ENCODE measurements at regions not wholly inside any gene's neighbourhood (a gene's known extent, or its start where the extent isn't known, plus 50 kb on each side); places are given as distances from the start of the nearest gene placed in this dataset.
"Not testable (repeated sequence)": the region's sequence is repeated elsewhere in the genome, so short reads cannot be mapped to it uniquely, and the experiment has no call there.

- DNase-seq (ENCODE audit: low read depth) = not testable (repeated sequence)
These were observed 5507.7 kb upstream of the TPTE start for GRCh38 chr21:5013455-5014304.

GRCh38 chr21:5015187-5015586 is 5506.2 kb upstream of the TPTE start:
- not testable (repeated sequence) for DNase-seq (ENCODE audit: low read depth)

GRCh38 chr21:5019120-5019519 is 5502.3 kb upstream of the TPTE start:
- DNase-seq (ENCODE audit: low read depth) = not testable (repeated sequence)

GRCh38 chr21:5021815-5022214 is 5499.6 kb upstream of the TPTE start:
- DNase-seq (ENCODE audit: low read depth) = not testable (repeated sequence)

GRCh38 chr21:5022254-5022653 is 5499.1 kb upstream of the TPTE start:
- DNase-seq (ENCODE audit: low read depth) = not testable (repeated sequence)

- not testable (repeated sequence) for DNase-seq (ENCODE audit: low read depth)
These were observed 5498.6 kb upstream of the TPTE start for GRCh38 chr21:5022748-5023147.

GRCh38 chr21:5035147-5035546 is 5486.2 kb upstream of the TPTE start:
- not testable (repeated sequence) for DNase-seq (ENCODE audit: low read depth)

- not testable (repeated sequence) for DNase-seq (ENCODE audit: low read depth)
These were observed 5485.8 kb upstream of the TPTE start for GRCh38 chr21:5035587-5035986.

- DNase-seq (ENCODE audit: low read depth) = not testable (repeated sequence)
These were observed 5483.6 kb upstream of the TPTE start for GRCh38 chr21:5037606-5038331.

- DNase-seq (ENCODE audit: low read depth) = not testable (repeated sequence)
These were observed 5481.5 kb upstream of the TPTE start for GRCh38 chr21:5039926-5040325.

- DNase-seq (ENCODE audit: low read depth) = not testable (repeated sequence)
These were observed 5478.8 kb upstream of the TPTE start for GRCh38 chr21:5042583-5042982.

GRCh38 chr21:5044812-5045211 is 5476.6 kb upstream of the TPTE start:
- not testable (repeated sequence) for DNase-seq (ENCODE audit: low read depth)

GRCh38 chr21:5051303-5052018 is 5469.9 kb upstream of the TPTE start:
- not testable (repeated sequence) for DNase-seq (ENCODE audit: low read depth)

GRCh38 chr21:5055027-5055754 is 5466.2 kb upstream of the TPTE start:
- peak; percentile 64 for DNase-seq (ENCODE audit: low read depth)

GRCh38 chr21:5055996-5056962 is 5465.1 kb upstream of the TPTE start:
- DNase-seq (ENCODE audit: low read depth) = not testable (repeated sequence)

GRCh38 chr21:5057077-5057476 is 5464.3 kb upstream of the TPTE start:
- not testable (repeated sequence) for DNase-seq (ENCODE audit: low read depth)

- not testable (repeated sequence) for DNase-seq (ENCODE audit: low read depth)
These were observed 5460.9 kb upstream of the TPTE start for GRCh38 chr21:5060364-5061083.

GRCh38 chr21:5064581-5065142 is 5456.7 kb upstream of the TPTE start:
- DNase-seq (ENCODE audit: low read depth) = not testable (repeated sequence)

All from EH (cell line).